ENCODE measurements at regions not wholly inside any gene's neighbourhood (a gene's known extent, or its start where the extent isn't known, plus 50 kb on each side); places are given as distances from the start of the nearest gene placed in this dataset.
"Not testable (repeated sequence)": the region's sequence is repeated elsewhere in the genome, so short reads cannot be mapped to it uniquely, and the experiment has no call there.

DNA sequence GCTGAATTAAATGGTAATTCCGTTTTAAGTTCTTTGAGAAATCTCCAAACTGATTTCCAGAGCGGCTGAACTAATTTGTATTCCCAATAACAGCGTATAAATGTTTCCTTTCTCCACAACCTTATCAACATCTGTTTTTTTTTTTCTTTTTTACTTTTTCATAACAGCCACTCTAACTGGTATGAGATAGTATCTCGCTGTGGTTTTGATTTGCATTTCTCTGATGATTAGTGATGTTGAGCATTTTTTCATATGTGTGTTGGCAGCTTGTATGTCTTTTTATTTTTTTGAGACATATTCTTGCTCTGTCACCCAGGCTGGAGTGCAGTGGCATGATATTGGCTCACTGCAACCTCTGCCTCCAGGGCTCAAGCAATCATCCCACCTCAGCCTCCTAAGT is 2018.3 kb upstream of the ACO1 start:
- TF ChIP-seq, protein P1, sequence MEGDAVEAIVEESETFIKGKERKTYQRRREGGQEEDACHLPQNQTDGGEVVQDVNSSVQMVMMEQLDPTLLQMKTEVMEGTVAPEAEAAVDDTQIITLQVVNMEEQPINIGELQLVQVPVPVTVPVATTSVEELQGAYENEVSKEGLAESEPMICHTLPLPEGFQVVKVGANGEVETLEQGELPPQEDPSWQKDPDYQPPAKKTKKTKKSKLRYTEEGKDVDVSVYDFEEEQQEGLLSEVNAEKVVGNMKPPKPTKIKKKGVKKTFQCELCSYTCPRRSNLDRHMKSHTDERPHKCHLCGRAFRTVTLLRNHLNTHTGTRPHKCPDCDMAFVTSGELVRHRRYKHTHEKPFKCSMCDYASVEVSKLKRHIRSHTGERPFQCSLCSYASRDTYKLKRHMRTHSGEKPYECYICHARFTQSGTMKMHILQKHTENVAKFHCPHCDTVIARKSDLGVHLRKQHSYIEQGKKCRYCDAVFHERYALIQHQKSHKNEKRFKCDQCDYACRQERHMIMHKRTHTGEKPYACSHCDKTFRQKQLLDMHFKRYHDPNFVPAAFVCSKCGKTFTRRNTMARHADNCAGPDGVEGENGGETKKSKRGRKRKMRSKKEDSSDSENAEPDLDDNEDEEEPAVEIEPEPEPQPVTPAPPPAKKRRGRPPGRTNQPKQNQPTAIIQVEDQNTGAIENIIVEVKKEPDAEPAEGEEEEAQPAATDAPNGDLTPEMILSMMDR (IDR thresholded peaks at IDR 0.05; ENCODE audit: low read depth, low read length, poor library complexity, severe bottlenecking) = not testable (repeated sequence)
- not testable (repeated sequence) for TF ChIP-seq EZH2phosphoT487 (IDR thresholded peaks at IDR 0.05; ENCODE audit: borderline replicate concordance, low read length)

All from DOHH2 (cell line).